Keratinocyte (primary cell): ENCODE measurements at regions not wholly inside any gene's neighbourhood (a gene's known extent, or its start where the extent isn't known, plus 50 kb on each side); places are given as distances from the start of the nearest gene placed in this dataset.

ENCODE experiments used
- EZH2 ChIP-seq: IDR thresholded peaks from one replicate; pipeline ENCODE4 v1.6.1; 2012; ENCODE audit warnings: inconsistent platforms, mild to moderate bottlenecking, low read length, moderate library complexity
- TF ChIP-seq, protein P1 (sequence below), 3 experiments: IDR thresholded peaks in 1 of 3; conservative IDR thresholded peaks in 1 of 3; optimal IDR thresholded peaks in 1 of 3; 2 replicates in 2 of 3; 3 replicates in 1 of 3; pipeline versions ENCODE3 to v1.5.1; 2011; ENCODE audit warnings: low read length in 3 of 3, mild to moderate bottlenecking in 3 of 3, moderate library complexity in 2 of 3, control low read depth in 1 of 3, inconsistent platforms in 1 of 3; ENCODE audit not compliant: insufficient read depth in 2 of 3; ENCODE audit errors: extremely low read depth in 1 of 3

DNA sequence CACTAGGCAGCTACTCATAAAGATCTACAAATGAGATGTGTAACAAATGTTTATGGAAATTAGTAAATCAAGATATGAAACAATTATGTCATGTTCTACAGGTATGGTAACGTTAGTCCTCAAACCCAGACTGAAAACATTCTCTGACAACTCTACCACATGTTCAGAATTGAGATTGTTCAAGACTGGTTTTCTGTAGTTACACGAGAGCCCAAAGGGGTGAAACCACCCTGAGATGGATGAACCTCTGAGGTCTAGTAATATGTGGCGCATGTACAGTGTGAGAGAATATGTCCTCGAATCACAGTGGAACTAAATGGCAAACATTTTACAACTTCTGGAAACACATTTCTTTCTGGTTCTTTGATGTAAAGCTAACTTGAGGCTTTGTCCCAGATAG lies 614.3 kb downstream of the ZEB2 start:
- no peak for TF ChIP-seq EZH2
- TF ChIP-seq, protein P1, sequence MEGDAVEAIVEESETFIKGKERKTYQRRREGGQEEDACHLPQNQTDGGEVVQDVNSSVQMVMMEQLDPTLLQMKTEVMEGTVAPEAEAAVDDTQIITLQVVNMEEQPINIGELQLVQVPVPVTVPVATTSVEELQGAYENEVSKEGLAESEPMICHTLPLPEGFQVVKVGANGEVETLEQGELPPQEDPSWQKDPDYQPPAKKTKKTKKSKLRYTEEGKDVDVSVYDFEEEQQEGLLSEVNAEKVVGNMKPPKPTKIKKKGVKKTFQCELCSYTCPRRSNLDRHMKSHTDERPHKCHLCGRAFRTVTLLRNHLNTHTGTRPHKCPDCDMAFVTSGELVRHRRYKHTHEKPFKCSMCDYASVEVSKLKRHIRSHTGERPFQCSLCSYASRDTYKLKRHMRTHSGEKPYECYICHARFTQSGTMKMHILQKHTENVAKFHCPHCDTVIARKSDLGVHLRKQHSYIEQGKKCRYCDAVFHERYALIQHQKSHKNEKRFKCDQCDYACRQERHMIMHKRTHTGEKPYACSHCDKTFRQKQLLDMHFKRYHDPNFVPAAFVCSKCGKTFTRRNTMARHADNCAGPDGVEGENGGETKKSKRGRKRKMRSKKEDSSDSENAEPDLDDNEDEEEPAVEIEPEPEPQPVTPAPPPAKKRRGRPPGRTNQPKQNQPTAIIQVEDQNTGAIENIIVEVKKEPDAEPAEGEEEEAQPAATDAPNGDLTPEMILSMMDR (optimal IDR thresholded peaks at IDR 0.05 in 1 of 3, IDR thresholded peaks at IDR 0.05 in 1 of 3, conservative IDR thresholded peaks at IDR 0.05 in 1 of 3; ENCODE audit: extremely low read depth in 1 of 3, insufficient read depth in 2 of 3, low read length in 3 of 3), result no peak
